ENCODE measurements at regions not wholly inside any gene's neighbourhood (a gene's known extent, or its start where the extent isn't known, plus 50 kb on each side); places are given as distances from the start of the nearest gene placed in this dataset.

- TF ChIP-seq CTCF (IDR thresholded peaks at IDR 0.05) (no peak), POLR2A (IDR thresholded peaks at IDR 0.05) (no peak)
Observed at GRCh38 chr19:28208745-28209144, 1004.2 kb downstream of the UQCRFS1 start.
